GM12873 (cell line): ENCODE measurements at regions not wholly inside any gene's neighbourhood (a gene's known extent, or its start where the extent isn't known, plus 50 kb on each side); places are given as distances from the start of the nearest gene placed in this dataset.

Experiments
- TF ChIP-seq, protein P1 (sequence below): IDR thresholded peaks from 2 replicates; pipeline ENCODE4 v1.5.1; 2012; ENCODE audit warnings: low read depth, mild to moderate bottlenecking, moderate library complexity, low read length, control low read depth; ENCODE audit not compliant: insufficient read depth; ENCODE audit errors: missing control alignments

DNA sequence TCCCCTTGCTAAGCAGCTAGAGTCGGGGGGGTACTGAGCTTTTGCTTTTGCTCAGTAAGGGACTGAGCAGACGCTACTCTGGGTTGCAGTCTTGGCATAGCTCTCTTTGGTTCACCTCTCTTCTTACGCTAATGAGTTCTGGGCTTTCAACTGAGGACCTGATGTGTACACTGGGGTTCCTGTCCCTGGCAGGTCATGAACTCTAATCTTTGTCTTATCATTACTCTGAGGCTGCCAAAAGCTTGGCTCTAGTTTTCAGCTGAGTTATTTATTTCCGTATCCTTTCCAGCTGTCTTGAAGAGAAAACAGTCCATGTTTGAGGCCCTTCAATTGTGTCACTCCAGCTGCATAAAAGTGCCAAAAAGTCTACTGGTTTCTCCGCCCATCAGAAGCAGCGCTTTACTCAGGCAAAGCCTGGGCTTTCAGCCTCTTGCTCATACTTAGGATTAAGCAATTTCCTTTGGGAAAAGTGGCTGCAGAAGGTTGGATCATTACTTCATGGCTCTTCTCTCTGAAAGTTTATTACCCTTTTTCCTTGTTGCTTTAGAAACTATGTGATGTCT is 121.0 kb upstream of the STOX2 start:
- TF ChIP-seq, protein P1, sequence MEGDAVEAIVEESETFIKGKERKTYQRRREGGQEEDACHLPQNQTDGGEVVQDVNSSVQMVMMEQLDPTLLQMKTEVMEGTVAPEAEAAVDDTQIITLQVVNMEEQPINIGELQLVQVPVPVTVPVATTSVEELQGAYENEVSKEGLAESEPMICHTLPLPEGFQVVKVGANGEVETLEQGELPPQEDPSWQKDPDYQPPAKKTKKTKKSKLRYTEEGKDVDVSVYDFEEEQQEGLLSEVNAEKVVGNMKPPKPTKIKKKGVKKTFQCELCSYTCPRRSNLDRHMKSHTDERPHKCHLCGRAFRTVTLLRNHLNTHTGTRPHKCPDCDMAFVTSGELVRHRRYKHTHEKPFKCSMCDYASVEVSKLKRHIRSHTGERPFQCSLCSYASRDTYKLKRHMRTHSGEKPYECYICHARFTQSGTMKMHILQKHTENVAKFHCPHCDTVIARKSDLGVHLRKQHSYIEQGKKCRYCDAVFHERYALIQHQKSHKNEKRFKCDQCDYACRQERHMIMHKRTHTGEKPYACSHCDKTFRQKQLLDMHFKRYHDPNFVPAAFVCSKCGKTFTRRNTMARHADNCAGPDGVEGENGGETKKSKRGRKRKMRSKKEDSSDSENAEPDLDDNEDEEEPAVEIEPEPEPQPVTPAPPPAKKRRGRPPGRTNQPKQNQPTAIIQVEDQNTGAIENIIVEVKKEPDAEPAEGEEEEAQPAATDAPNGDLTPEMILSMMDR: no peak

DNA sequence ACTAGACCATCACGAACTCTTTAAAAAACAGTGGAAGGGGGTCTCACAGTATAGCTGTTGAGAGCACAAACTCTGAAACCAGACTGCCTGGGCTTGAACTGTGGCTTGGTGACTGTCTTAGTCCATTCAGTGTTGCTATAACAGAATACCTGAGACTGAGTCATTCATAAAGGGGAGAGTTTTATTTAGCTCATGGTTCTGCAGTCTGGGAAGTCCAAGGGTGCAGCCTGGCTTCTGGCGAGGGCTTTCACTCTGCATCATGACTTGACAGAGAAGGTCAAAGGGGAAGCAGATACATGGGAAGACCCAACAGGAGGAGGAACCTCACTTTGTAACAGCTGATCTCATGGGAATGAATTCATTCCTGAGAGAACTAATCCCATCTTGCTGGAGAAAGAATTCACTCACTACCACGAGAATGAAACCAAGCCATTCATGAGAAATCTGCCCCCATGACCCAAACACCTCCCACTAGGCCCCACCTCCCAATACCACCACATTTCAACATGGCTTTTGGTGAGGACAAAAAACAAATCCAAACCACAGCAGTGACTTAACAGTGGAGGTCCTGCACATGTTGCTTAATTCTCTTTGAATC is 116.7 kb upstream of the STOX2 start:
- TF ChIP-seq, protein P1: no peak

DNA sequence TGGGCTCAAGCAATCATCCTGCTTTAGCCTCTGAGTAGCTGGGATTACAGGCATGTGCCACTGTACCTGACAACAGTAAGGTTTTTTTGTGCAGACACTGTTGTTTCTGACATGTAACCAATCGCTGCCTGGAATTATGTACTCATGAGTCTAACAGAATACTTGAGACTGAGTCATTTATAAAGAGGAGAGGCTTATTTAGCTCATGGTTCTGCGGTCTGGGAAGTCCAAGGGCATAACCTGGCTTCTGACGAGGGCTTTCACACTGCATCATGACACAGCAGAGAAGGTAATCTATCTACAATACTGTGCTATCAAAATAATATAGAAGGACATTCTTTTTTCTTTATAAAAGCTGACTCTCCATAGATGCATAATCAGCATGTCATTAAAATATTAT is 115.5 kb upstream of the STOX2 start:
- TF ChIP-seq, protein P1: no peak

DNA sequence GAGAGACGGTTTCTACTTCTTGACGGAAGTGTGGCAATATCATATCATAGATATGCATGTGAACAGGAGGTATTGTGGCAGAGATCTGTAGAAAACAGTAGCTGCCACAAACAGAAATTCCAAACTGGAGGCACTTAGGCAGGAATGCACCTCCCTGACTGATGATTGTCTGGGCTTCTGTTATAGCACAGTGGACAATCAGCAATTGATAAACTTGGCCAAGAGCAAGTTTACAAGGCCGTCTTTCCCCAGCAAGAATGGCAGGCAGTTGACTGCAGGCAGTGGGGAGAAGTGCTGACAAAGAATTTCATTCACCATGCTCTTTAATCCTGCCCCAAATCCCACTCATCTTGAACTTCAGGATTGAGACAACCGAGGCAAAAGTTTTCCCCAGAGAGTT is 114.4 kb upstream of the STOX2 start:
- TF ChIP-seq, protein P1: no peak

DNA sequence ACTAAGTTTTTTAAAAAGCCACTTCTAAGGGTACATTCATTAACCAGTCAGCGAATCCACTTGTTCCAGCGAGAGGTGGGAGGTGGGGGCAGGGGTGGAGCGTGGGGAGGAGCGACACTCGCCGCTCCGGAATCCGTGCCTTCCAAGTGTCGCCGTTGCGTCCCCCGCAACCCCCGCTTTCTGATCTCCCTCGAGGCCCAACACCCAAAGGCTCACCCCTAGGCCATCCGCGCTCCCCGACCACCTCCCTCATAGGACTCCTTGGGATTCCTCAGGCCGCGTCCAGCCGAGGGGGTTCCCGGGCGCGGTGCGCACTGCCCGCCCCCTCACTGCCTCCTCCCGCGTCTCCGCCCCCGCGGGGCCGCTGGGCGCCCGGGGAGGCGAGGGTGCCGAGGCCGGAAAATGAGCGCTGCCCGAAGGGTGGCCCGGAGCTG is 108.1 kb upstream of the STOX2 start:
- TF ChIP-seq, protein P1: no peak

DNA sequence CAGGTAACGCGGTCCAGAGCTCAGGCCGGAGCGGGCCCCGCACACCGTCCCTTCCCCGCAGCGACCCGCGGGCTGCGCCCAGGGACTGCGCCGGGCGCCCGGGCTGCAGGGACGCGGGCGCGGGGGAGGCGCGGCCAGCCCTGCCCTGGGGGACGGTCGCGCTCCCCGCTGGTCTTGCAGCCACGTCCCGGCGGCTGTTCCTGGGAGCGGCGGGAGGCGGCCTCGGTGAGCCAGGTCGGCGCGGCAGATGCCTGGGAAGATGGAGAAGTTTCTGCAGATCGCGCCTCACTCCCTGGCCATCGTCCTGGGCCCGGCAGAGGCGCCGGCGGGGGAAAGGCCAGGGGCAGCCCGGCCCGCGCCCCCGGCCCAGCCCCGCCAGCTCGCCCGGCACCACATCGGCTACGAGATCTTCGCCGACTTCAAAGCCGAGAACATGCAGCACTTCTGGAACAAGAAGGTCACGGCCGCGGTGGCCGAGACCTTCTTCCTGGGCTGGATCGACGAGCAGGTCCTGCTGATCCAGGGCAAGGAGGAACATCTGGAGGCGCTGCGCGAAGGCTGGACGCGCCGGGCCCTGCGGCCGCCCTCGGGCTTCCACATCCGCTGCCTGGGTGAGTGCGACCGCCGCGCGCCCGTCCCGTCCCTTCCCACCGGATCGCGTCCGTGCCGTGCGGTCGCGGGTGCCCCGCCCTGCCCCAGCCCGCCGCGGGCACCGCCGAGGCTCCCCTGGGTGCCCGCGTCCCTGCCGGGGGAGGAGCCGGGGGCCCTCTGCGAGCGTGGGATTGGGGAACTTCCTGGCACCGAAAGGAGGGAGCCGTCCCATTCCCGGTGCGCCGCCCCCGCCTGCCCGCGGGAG is 107.4 kb upstream of the STOX2 start:
- TF ChIP-seq, protein P1: no peak
